ENCODE measurements at regions not wholly inside any gene's neighbourhood (a gene's known extent, or its start where the extent isn't known, plus 50 kb on each side); places are given as distances from the start of the nearest gene placed in this dataset.

DNA sequence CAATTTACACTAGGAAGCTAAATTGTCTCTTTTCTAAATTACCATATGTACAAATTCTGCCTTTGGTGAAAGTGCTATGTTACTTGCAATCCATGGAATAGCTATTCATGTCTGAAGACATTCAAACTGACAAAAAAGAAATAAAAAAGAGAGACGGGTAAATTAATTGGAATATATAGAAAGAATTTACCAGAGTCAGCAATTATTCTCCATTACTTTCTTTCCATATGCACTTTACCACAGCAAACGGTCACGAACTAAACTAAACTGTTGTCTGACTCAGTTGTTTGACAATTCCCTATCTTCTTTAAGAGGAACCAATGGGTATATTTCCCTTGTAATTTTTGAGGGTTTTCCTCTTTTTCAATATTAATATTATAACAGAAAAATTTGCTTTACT lies 85.7 kb downstream of the HOXA1 start:
- TF ChIP-seq, protein P1, sequence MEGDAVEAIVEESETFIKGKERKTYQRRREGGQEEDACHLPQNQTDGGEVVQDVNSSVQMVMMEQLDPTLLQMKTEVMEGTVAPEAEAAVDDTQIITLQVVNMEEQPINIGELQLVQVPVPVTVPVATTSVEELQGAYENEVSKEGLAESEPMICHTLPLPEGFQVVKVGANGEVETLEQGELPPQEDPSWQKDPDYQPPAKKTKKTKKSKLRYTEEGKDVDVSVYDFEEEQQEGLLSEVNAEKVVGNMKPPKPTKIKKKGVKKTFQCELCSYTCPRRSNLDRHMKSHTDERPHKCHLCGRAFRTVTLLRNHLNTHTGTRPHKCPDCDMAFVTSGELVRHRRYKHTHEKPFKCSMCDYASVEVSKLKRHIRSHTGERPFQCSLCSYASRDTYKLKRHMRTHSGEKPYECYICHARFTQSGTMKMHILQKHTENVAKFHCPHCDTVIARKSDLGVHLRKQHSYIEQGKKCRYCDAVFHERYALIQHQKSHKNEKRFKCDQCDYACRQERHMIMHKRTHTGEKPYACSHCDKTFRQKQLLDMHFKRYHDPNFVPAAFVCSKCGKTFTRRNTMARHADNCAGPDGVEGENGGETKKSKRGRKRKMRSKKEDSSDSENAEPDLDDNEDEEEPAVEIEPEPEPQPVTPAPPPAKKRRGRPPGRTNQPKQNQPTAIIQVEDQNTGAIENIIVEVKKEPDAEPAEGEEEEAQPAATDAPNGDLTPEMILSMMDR (IDR thresholded peaks at IDR 0.05; ENCODE audit: low read depth, low read length), result no peak
- no peak for TF ChIP-seq POLR2A (IDR thresholded peaks at IDR 0.05; ENCODE audit: extremely low read depth, insufficient read length)
